ENCODE measurements at regions not wholly inside any gene's neighbourhood (a gene's known extent, or its start where the extent isn't known, plus 50 kb on each side); places are given as distances from the start of the nearest gene placed in this dataset.

DNA sequence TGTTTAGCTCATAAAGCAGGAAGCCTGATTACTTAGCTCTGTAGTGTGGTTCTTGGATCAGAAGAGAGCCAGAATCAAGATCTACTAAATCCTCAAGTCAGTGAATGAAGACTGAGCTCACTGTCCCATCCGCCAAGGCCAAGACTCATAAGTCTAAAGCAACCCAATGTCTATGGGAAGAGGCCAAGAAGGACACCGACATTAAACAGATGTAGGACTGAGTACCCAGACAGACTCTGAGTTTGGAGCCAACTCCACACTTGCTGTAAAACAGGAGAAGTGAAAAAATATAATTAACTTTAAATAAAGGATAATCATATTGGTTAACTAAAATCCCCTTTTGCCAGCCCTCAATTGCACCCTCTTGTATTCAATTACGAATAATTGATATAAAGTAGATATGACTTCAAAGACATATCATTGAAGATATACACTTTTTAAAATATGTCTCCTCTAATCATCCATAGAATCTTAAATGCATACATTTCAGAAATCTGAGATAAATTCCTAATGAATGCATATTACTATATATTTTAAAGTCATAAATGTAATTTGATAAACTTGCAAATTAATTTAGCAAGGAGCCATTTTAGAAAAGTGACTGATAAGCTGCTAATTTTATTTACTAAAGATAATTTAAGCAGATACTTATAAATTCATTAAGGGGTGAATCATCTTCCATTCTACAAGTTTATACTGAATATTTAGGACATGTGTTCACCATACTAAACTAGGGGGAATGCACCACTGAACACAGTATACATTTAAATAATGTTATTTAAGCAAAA is 617.0 kb upstream of the ARID1B start:
- TF ChIP-seq, protein P1, sequence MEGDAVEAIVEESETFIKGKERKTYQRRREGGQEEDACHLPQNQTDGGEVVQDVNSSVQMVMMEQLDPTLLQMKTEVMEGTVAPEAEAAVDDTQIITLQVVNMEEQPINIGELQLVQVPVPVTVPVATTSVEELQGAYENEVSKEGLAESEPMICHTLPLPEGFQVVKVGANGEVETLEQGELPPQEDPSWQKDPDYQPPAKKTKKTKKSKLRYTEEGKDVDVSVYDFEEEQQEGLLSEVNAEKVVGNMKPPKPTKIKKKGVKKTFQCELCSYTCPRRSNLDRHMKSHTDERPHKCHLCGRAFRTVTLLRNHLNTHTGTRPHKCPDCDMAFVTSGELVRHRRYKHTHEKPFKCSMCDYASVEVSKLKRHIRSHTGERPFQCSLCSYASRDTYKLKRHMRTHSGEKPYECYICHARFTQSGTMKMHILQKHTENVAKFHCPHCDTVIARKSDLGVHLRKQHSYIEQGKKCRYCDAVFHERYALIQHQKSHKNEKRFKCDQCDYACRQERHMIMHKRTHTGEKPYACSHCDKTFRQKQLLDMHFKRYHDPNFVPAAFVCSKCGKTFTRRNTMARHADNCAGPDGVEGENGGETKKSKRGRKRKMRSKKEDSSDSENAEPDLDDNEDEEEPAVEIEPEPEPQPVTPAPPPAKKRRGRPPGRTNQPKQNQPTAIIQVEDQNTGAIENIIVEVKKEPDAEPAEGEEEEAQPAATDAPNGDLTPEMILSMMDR (IDR thresholded peaks at IDR 0.05; ENCODE audit: poor library complexity, severe bottlenecking), result no peak
- no peak for TF ChIP-seq RAD21 (conservative IDR thresholded peaks at IDR 0.05)
- no peak for TF ChIP-seq SMC3 (conservative IDR thresholded peaks at IDR 0.05; ENCODE audit: poor library complexity)
- TF ChIP-seq MXI1 (conservative IDR thresholded peaks at IDR 0.05; ENCODE audit: poor library complexity, severe bottlenecking), result no peak
- no peak for TF ChIP-seq EZH2 (IDR thresholded peaks at IDR 0.05; ENCODE audit: borderline replicate concordance, insufficient read depth, low read length, poor library complexity, severe bottlenecking)
- TF ChIP-seq, protein P2, sequence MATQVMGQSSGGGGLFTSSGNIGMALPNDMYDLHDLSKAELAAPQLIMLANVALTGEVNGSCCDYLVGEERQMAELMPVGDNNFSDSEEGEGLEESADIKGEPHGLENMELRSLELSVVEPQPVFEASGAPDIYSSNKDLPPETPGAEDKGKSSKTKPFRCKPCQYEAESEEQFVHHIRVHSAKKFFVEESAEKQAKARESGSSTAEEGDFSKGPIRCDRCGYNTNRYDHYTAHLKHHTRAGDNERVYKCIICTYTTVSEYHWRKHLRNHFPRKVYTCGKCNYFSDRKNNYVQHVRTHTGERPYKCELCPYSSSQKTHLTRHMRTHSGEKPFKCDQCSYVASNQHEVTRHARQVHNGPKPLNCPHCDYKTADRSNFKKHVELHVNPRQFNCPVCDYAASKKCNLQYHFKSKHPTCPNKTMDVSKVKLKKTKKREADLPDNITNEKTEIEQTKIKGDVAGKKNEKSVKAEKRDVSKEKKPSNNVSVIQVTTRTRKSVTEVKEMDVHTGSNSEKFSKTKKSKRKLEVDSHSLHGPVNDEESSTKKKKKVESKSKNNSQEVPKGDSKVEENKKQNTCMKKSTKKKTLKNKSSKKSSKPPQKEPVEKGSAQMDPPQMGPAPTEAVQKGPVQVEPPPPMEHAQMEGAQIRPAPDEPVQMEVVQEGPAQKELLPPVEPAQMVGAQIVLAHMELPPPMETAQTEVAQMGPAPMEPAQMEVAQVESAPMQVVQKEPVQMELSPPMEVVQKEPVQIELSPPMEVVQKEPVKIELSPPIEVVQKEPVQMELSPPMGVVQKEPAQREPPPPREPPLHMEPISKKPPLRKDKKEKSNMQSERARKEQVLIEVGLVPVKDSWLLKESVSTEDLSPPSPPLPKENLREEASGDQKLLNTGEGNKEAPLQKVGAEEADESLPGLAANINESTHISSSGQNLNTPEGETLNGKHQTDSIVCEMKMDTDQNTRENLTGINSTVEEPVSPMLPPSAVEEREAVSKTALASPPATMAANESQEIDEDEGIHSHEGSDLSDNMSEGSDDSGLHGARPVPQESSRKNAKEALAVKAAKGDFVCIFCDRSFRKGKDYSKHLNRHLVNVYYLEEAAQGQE (IDR thresholded peaks at IDR 0.05; ENCODE audit: borderline replicate concordance), result no peak
- TF ChIP-seq POLR2AphosphoS5 (IDR thresholded peaks at IDR 0.05), result no peak
- TF ChIP-seq TAF1 (IDR thresholded peaks at IDR 0.05; ENCODE audit: low read depth), result no peak

All from neural cell (in vitro differentiated cells).